Adipocyte (in vitro differentiated cells): ENCODE measurements at regions not wholly inside any gene's neighbourhood (a gene's known extent, or its start where the extent isn't known, plus 50 kb on each side); places are given as distances from the start of the nearest gene placed in this dataset.

ENCODE experiments used
- DNase-seq: peaks from one replicate; pipeline ENCODE4 v3.0.0-alpha.2; 2015; ENCODE audit warnings: low read depth
- H3K27me3 ChIP-seq: replicated peaks from 2 replicates; pipeline ENCODE4 v1.7.0; 2013; ENCODE audit warnings: mild to moderate bottlenecking, low read length, moderate library complexity; ENCODE audit not compliant: control insufficient read depth, insufficient read depth
- H3K36me3 ChIP-seq: 2 replicates; pipeline ENCODE4 v1.7.0; 2013; ENCODE audit warnings: low read length, mild to moderate bottlenecking, moderate library complexity; ENCODE audit not compliant: control insufficient read depth, insufficient read depth, severe bottlenecking
- H3K4me1 ChIP-seq: 2 replicates; pipeline ENCODE4 v1.7.0; 2013; ENCODE audit warnings: mild to moderate bottlenecking, low read length, moderate library complexity; ENCODE audit not compliant: control insufficient read depth, insufficient read depth
- H3K4me3 ChIP-seq: 2 replicates; pipeline ENCODE4 v1.7.0; 2013; ENCODE audit warnings: mild to moderate bottlenecking, low read length, moderate library complexity
- H3K9ac ChIP-seq: 2 replicates; pipeline ENCODE4 v1.7.0; 2013; ENCODE audit warnings: mild to moderate bottlenecking, low read length, moderate library complexity
- H3K9me3 ChIP-seq: 2 replicates; pipeline ENCODE4 v1.7.0; 2013; ENCODE audit warnings: mild to moderate bottlenecking, low read length, moderate library complexity; ENCODE audit not compliant: control insufficient read depth

- H3K9ac ChIP-seq = no peak overlapping the region
Observed at GRCh38 chr12:107464644-107465043, 221.0 kb upstream of the PWP1 start.

GRCh38 chr12:107465625-107466024 lies 220.0 kb upstream of the PWP1 start:
- DNase-seq = no peak
- H3K9me3 ChIP-seq = no peaks in the 10 kb centered on the region
- peaks cover 3% of the 10 kb centered on the region for H3K27me3 ChIP-seq
- no peaks in the 10 kb centered on the region for H3K36me3 ChIP-seq
- no peak overlapping the region for H3K4me3 ChIP-seq
- peaks cover 10% of the 10 kb centered on the region for H3K4me1 ChIP-seq
- no peak overlapping the region for H3K9ac ChIP-seq

More at GRCh38 chr12:107464644-107465043, 221.0 kb upstream of the PWP1 start:
- Histone ChIP-seq H3K4me1 (peaks cover 10% of the 10 kb centered on the region), H3K4me3 (no peak overlapping the region), H3K27me3 (peaks cover 3% of the 10 kb centered on the region), H3K36me3 (no peaks in the 10 kb centered on the region), H3K9me3 (no peaks in the 10 kb centered on the region)
- DNase-seq = no peak

GRCh38 chr12:107467716-107468115 lies 217.9 kb upstream of the PWP1 start:
- DNase-seq = no peak
- H3K4me1 ChIP-seq = no peaks in the 10 kb centered on the region
- no peaks in the 10 kb centered on the region for H3K9me3 ChIP-seq
- no peak overlapping the region for H3K4me3 ChIP-seq
- peaks cover 3% of the 10 kb centered on the region for H3K27me3 ChIP-seq
- no peaks in the 10 kb centered on the region for H3K36me3 ChIP-seq
- no peak overlapping the region for H3K9ac ChIP-seq

- H3K36me3 ChIP-seq = no peaks in the 10 kb centered on the region
- no peak overlapping the region for H3K4me3 ChIP-seq
- H3K27me3 ChIP-seq = peaks cover 3% of the 10 kb centered on the region
- no peak for DNase-seq
- H3K9ac ChIP-seq = no peak overlapping the region
- H3K9me3 ChIP-seq = no peaks in the 10 kb centered on the region
- H3K4me1 ChIP-seq = no peaks in the 10 kb centered on the region
Observed at GRCh38 chr12:107468182-107468581, 217.4 kb upstream of the PWP1 start.

- Histone ChIP-seq H3K4me3 (no peak overlapping the region), H3K27me3 (peaks cover 3% of the 10 kb centered on the region), H3K9ac (no peak overlapping the region), H3K9me3 (no peaks in the 10 kb centered on the region), H3K4me1 (no peaks in the 10 kb centered on the region), H3K36me3 (no peaks in the 10 kb centered on the region)
- no peak for DNase-seq
Observed at GRCh38 chr12:107469011-107469410, 216.6 kb upstream of the PWP1 start.

GRCh38 chr12:107470645-107471044 lies 215.0 kb upstream of the PWP1 start:
- Histone ChIP-seq H3K27me3 (peaks cover 3% of the 10 kb centered on the region), H3K9me3 (no peaks in the 10 kb centered on the region), H3K4me1 (no peaks in the 10 kb centered on the region), H3K4me3 (no peak overlapping the region), H3K36me3 (no peaks in the 10 kb centered on the region), H3K9ac (no peak overlapping the region)
- DNase-seq = no peak

- Histone ChIP-seq H3K4me3 (no peak overlapping the region), H3K4me1 (no peaks in the 10 kb centered on the region), H3K27me3 (no peaks in the 10 kb centered on the region), H3K36me3 (no peaks in the 10 kb centered on the region), H3K9ac (no peak overlapping the region), H3K9me3 (no peaks in the 10 kb centered on the region)
- DNase-seq = no peak
Observed at GRCh38 chr12:107472308-107472707, 213.3 kb upstream of the PWP1 start.

- Histone ChIP-seq H3K9ac (no peak overlapping the region), H3K4me3 (no peak overlapping the region), H3K36me3 (no peaks in the 10 kb centered on the region), H3K9me3 (no peaks in the 10 kb centered on the region), H3K4me1 (no peaks in the 10 kb centered on the region), H3K27me3 (no peaks in the 10 kb centered on the region)
- no peak for DNase-seq
Observed at GRCh38 chr12:107474099-107474498, 211.5 kb upstream of the PWP1 start.

GRCh38 chr12:107474639-107475539 lies 210.7 kb upstream of the PWP1 start:
- Histone ChIP-seq H3K4me3 (no peak overlapping the region), H3K9ac (no peak overlapping the region), H3K27me3 (no peaks in the 10 kb centered on the region), H3K36me3 (no peaks in the 10 kb centered on the region), H3K4me1 (no peaks in the 10 kb centered on the region), H3K9me3 (no peaks in the 10 kb centered on the region)
- no peak for DNase-seq

GRCh38 chr12:107475900-107476299 lies 209.7 kb upstream of the PWP1 start:
- Histone ChIP-seq H3K4me1 (peaks cover 3% of the 10 kb centered on the region), H3K27me3 (no peaks in the 10 kb centered on the region), H3K9me3 (no peaks in the 10 kb centered on the region), H3K36me3 (no peaks in the 10 kb centered on the region), H3K4me3 (no peak overlapping the region), H3K9ac (no peak overlapping the region)
- no peak for DNase-seq

- H3K27me3 ChIP-seq = peaks cover 2% of the 10 kb centered on the region
Observed at GRCh38 chr12:107477018-107477417, 208.6 kb upstream of the PWP1 start.

More at GRCh38 chr12:107477018-107477417, 208.6 kb upstream of the PWP1 start:
- Histone ChIP-seq H3K4me1 (peaks cover 13% of the 10 kb centered on the region), H3K36me3 (no peaks in the 10 kb centered on the region), H3K9me3 (no peaks in the 10 kb centered on the region), H3K4me3 (no peak overlapping the region), H3K9ac (no peak overlapping the region)
- DNase-seq = no peak
